Tibial nerve (tissue), 4 donors: ENCODE measurements at regions not wholly inside any gene's neighbourhood (a gene's known extent, or its start where the extent isn't known, plus 50 kb on each side); places are given as distances from the start of the nearest gene placed in this dataset.

ENCODE experiments used
- DNase-seq, 2 donors: peaks; one replicate each; pipeline ENCODE4 v3.0.0-alpha.2; 2019; ENCODE audit warnings: low spot score in 2 of 2
- H3K27ac ChIP-seq, 4 donors: fragments of 200-600 bp; sonication (generic) in 3 of 4; one replicate each; pipeline ENCODE4 v1.5.1; 2017 to 2019; ENCODE audit warnings: mild to moderate bottlenecking in 1 of 4
- H3K27me3 ChIP-seq, 2 donors: fragments of 200-600 bp; sonication (generic) in 1 of 2; one replicate each; pipeline versions ENCODE4 v1.5.1 to v1.6.0; 2017 to 2019
- H3K36me3 ChIP-seq, 3 donors: fragments of 200-600 bp; sonication (generic); one replicate each; pipeline ENCODE4 v1.5.1; 2018 to 2019
- H3K4me1 ChIP-seq, 4 donors: fragments of 200-600 bp; sonication (generic) in 3 of 4; one replicate each; pipeline ENCODE4 v1.5.1; 2017 to 2019
- H3K4me3 ChIP-seq, 4 donors: fragments of 200-600 bp; sonication (generic) in 3 of 4; one replicate each; pipeline ENCODE4 v1.5.1; 2017 to 2019; ENCODE audit warnings: mild to moderate bottlenecking in 1 of 4, moderate library complexity in 1 of 4
- H3K9me3 ChIP-seq, 4 donors: fragments of 200-600 bp; sonication (generic) in 3 of 4; one replicate each; pipeline ENCODE4 v1.5.1; 2017 to 2019
- CTCF ChIP-seq, 5 experiments: fragments of 200-600 bp in 3 of 5; fragments of 450-650 bp in 2 of 5; sonication (generic) in 3 of 5; IDR thresholded peaks; one replicate each; pipeline ENCODE4 v1.5.1; 2016 to 2019; ENCODE audit warnings: antibody characterized with exemption in 5 of 5, mild to moderate bottlenecking in 3 of 5, moderate library complexity in 2 of 5
- EP300 ChIP-seq, 2 donors: sonication (generic); formaldehyde crosslinking; IDR thresholded peaks; one replicate each; pipeline ENCODE4 v1.6.1; 2017; ENCODE audit warnings: antibody characterized with exemption in 2 of 2, mild to moderate bottlenecking in 1 of 2
- POLR2A ChIP-seq, 2 donors: fragments of 450-650 bp; IDR thresholded peaks; one replicate each; pipeline ENCODE4 v1.6.1; 2017; ENCODE audit warnings: antibody characterized with exemption in 2 of 2, mild to moderate bottlenecking in 2 of 2, moderate library complexity in 2 of 2
- WGBS, 2 donors: methylation state at CpG; one replicate each; pipeline ENCODE4 v1.1.5; 2018; 5-methylcytosine and 5-hydroxymethylcytosine counted together

GRCh38 chr9:13779106-13779505 is 499.6 kb upstream of the MPDZ start:
- no peaks in the 10 kb centered on the region for H3K27me3 ChIP-seq
- no peak for DNase-seq
- no peak overlapping the region for H3K4me3 ChIP-seq
- H3K36me3 ChIP-seq = no peaks in the 10 kb centered on the region
- no peak for TF ChIP-seq EP300 (IDR thresholded peaks at IDR 0.05)
- no peak for TF ChIP-seq CTCF (IDR thresholded peaks at IDR 0.05)
- no peak for TF ChIP-seq POLR2A (IDR thresholded peaks at IDR 0.05)
- peaks cover 0 to 3% (median 0%) of the 10 kb centered on the region in 4 donors for H3K4me1 ChIP-seq
- no peak overlapping the region for H3K27ac ChIP-seq
- H3K9me3 ChIP-seq = no peaks in the 10 kb centered on the region
- WGBS, 2 donors = 69 to 78% methylated on average over 5 of the region's 5 CpGs

DNA sequence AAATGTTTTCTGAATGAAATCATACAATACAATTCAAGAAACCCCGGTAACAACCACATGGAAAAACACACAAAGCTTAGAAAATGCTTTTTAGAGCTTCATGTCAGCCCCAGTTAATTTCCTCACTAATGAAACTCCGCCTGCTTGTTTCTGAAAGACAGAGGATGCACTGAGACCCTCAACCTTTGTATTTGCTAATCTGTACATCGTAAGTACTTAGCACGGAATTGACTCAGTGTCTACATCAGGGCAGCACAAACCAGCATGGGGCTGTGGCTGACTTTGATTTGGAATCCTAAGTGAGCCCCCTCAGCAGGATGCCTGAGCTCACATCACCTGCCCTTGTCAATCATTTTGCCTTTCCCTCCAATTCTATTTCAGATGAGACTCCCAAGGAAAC is 499.1 kb upstream of the MPDZ start:
- H3K9me3 ChIP-seq = no peaks in the 10 kb centered on the region
- TF ChIP-seq EP300 (IDR thresholded peaks at IDR 0.05) (no peak), CTCF (IDR thresholded peaks at IDR 0.05) (no peak), POLR2A (IDR thresholded peaks at IDR 0.05) (no peak)
- 47 to 52% methylated on average over 4 of the region's 4 CpGs for WGBS, 2 donors
- H3K4me1 ChIP-seq = peaks cover 0 to 3% (median 0%) of the 10 kb centered on the region in 4 donors
- H3K27ac ChIP-seq = no peak overlapping the region
- H3K27me3 ChIP-seq = no peaks in the 10 kb centered on the region
- no peak for DNase-seq
- H3K4me3 ChIP-seq = no peak overlapping the region
- H3K36me3 ChIP-seq = no peaks in the 10 kb centered on the region

GRCh38 chr9:13770956-13771355 is 491.5 kb upstream of the MPDZ start:
- TF ChIP-seq EP300 (IDR thresholded peaks at IDR 0.05) (no peak), POLR2A (IDR thresholded peaks at IDR 0.05) (no peak), CTCF (IDR thresholded peaks at IDR 0.05) (no peak)
- DNase-seq = no peak
- Histone ChIP-seq H3K9me3 (no peaks in the 10 kb centered on the region), H3K4me1 (no peaks in the 10 kb centered on the region), H3K27ac (no peak overlapping the region), H3K4me3 (no peak overlapping the region), H3K27me3 (no peaks in the 10 kb centered on the region), H3K36me3 (no peaks in the 10 kb centered on the region)
- 73 to 84% methylated on average over 3 of the region's 3 CpGs for WGBS, 2 donors

GRCh38 chr9:13769641-13770040 is 490.1 kb upstream of the MPDZ start:
- WGBS, 2 donors = 88 to 89% methylated on average over 1 of the region's 1 CpG
- no peak overlapping the region for H3K27ac ChIP-seq
- DNase-seq = no peak

GRCh38 chr9:13769006-13769405 is 489.5 kb upstream of the MPDZ start:
- no peaks in the 10 kb centered on the region for H3K4me1 ChIP-seq
- no peak for TF ChIP-seq EP300 (IDR thresholded peaks at IDR 0.05)
- no peak for TF ChIP-seq CTCF (IDR thresholded peaks at IDR 0.05)
- TF ChIP-seq POLR2A (IDR thresholded peaks at IDR 0.05) = no peak
- WGBS, 2 donors = 87 to 98% methylated on average over 3 of the region's 3 CpGs
- no peak for DNase-seq
- H3K4me3 ChIP-seq = no peak overlapping the region
- no peaks in the 10 kb centered on the region for H3K9me3 ChIP-seq
- no peak overlapping the region for H3K27ac ChIP-seq
- no peaks in the 10 kb centered on the region for H3K27me3 ChIP-seq
- no peaks in the 10 kb centered on the region for H3K36me3 ChIP-seq

More at GRCh38 chr9:13769641-13770040, 490.1 kb upstream of the MPDZ start:
- Histone ChIP-seq H3K4me3 (no peak overlapping the region), H3K36me3 (no peaks in the 10 kb centered on the region), H3K4me1 (no peaks in the 10 kb centered on the region), H3K9me3 (no peaks in the 10 kb centered on the region), H3K27me3 (no peaks in the 10 kb centered on the region)
- TF ChIP-seq POLR2A (IDR thresholded peaks at IDR 0.05) (no peak), EP300 (IDR thresholded peaks at IDR 0.05) (no peak), CTCF (IDR thresholded peaks at IDR 0.05) (no peak)
